HFF-Myc (cell line): ENCODE measurements at regions not wholly inside any gene's neighbourhood (a gene's known extent, or its start where the extent isn't known, plus 50 kb on each side); places are given as distances from the start of the nearest gene placed in this dataset.

ENCODE experiments used
- DNase-seq: peaks from one replicate; pipeline ENCODE4 v3.0.0-alpha.2; 2011; ENCODE audit warnings: low read depth; ENCODE audit errors: extremely low read depth
- H3K4me3 ChIP-seq: replicated peaks from 2 replicates; pipeline ENCODE4 v1.5.1; 2011; ENCODE audit warnings: low read depth, mild to moderate bottlenecking, control low read depth, low read length
- CTCF ChIP-seq: IDR thresholded peaks from 2 replicates; pipeline ENCODE4 v1.5.1; 2012; ENCODE audit warnings: mild to moderate bottlenecking, low read depth, low read length, control low read depth; ENCODE audit errors: missing control alignments

- DNase-seq = no peak
- no peak for TF ChIP-seq CTCF
Observed at GRCh38 chr2:17065536-17065935, 399.9 kb upstream of the CYRIA start.

GRCh38 chr2:17061028-17061427 lies 395.4 kb upstream of the CYRIA start:
- DNase-seq = no peak
- TF ChIP-seq CTCF = no peak
- H3K4me3 ChIP-seq = no peak overlapping the region

More at GRCh38 chr2:17065536-17065935, 399.9 kb upstream of the CYRIA start:
- no peak overlapping the region for H3K4me3 ChIP-seq

- no peak for TF ChIP-seq CTCF
- H3K4me3 ChIP-seq = no peak overlapping the region
- DNase-seq = no peak
Observed at GRCh38 chr2:17059458-17059857, 393.8 kb upstream of the CYRIA start.

- no peak for DNase-seq
- no peak for TF ChIP-seq CTCF
Observed at GRCh38 chr2:17058772-17059402, 393.3 kb upstream of the CYRIA start.

GRCh38 chr2:17057109-17058017 lies 391.7 kb upstream of the CYRIA start:
- no peak for TF ChIP-seq CTCF
- no peak overlapping the region for H3K4me3 ChIP-seq

More at GRCh38 chr2:17058772-17059402, 393.3 kb upstream of the CYRIA start:
- no peak overlapping the region for H3K4me3 ChIP-seq

GRCh38 chr2:17056236-17056635 lies 390.6 kb upstream of the CYRIA start:
- no peak for DNase-seq
- no peak overlapping the region for H3K4me3 ChIP-seq
- no peak for TF ChIP-seq CTCF

More at GRCh38 chr2:17057109-17058017, 391.7 kb upstream of the CYRIA start:
- DNase-seq = no peak
